ENCODE measurements at regions not wholly inside any gene's neighbourhood (a gene's known extent, or its start where the extent isn't known, plus 50 kb on each side); places are given as distances from the start of the nearest gene placed in this dataset.

- TF ChIP-seq E4F1 (IDR thresholded peaks at IDR 0.05; ENCODE audit: borderline replicate concordance, partially characterized antibody): no peak
- no peak for TF ChIP-seq RB1 (IDR thresholded peaks at IDR 0.05; ENCODE audit: borderline replicate concordance)
- no peak for TF ChIP-seq SMC3 (IDR thresholded peaks at IDR 0.05; ENCODE audit: borderline replicate concordance, low read length)
- peak; percentile 73; the same call in 1 of the 2 replicates for TF ChIP-seq MEF2A (IDR thresholded peaks at IDR 0.05; ENCODE audit: insufficient read depth, low read depth, low read length)
- TF ChIP-seq CBX5 (IDR thresholded peaks at IDR 0.05; ENCODE audit: low read depth): 0 out of 2 replicates have a peak, but pooled peaks have one; percentile 18
- peak; percentile 32; the same call in 1 of the 2 replicates for TF ChIP-seq FOXM1 (IDR thresholded peaks at IDR 0.05; ENCODE audit: low read depth, low read length)
- TF ChIP-seq IRF4 (IDR thresholded peaks at IDR 0.05; ENCODE audit: low read depth, low read length): no peak
- TF ChIP-seq MAX (IDR thresholded peaks at IDR 0.05; ENCODE audit: low read depth, low read length): no peak
- no peak for TF ChIP-seq JUNB (IDR thresholded peaks at IDR 0.05)
- TF ChIP-seq RAD21 (IDR thresholded peaks at IDR 0.05; ENCODE audit: insufficient read depth, low read depth, low read length): no peak
- TF ChIP-seq IKZF2 (IDR thresholded peaks at IDR 0.05): 0 out of 4 replicates have a peak, but pooled peaks of 1 of the 2 experiments have one; percentile 19
- TF ChIP-seq HSF1 (IDR thresholded peaks at IDR 0.05; ENCODE audit: low read depth, low read length): no peak
- TF ChIP-seq RAD51 (IDR thresholded peaks at IDR 0.05): no peak
- TF ChIP-seq TCF3 (IDR thresholded peaks at IDR 0.05; ENCODE audit: borderline replicate concordance, insufficient read depth, low read depth, low read length): no peak
- no peak for TF ChIP-seq ZNF687 (IDR thresholded peaks at IDR 0.05)
- no peak for TF ChIP-seq ZNF207 (IDR thresholded peaks at IDR 0.05; ENCODE audit: borderline replicate concordance)
- no peak for TF ChIP-seq YBX1 (IDR thresholded peaks at IDR 0.05)
- TF ChIP-seq BHLHE40 (IDR thresholded peaks at IDR 0.05; ENCODE audit: borderline replicate concordance in 1 of 2, low read depth in 2 of 2, low read length in 1 of 2): 0 out of 4 replicates have a peak, but pooled peaks of 1 of the 2 experiments have one; percentile 9
- TF ChIP-seq TCF7 (IDR thresholded peaks at IDR 0.05; ENCODE audit: borderline replicate concordance): no peak
- TF ChIP-seq ZBED1 (IDR thresholded peaks at IDR 0.05; ENCODE audit: borderline replicate concordance): 0 out of 2 replicates have a peak, but pooled peaks have one; percentile 32
- TF ChIP-seq KDM1A (IDR thresholded peaks at IDR 0.05; ENCODE audit: borderline replicate concordance): no peak
- no peak for TF ChIP-seq POLR2AphosphoS2 (IDR thresholded peaks at IDR 0.05; ENCODE audit: low read depth, low read length)
- TF ChIP-seq TAF1 (IDR thresholded peaks at IDR 0.05; ENCODE audit: borderline replicate concordance, low read depth, low read length): no peak
These were observed 110.5 kb upstream of the SLITRK1 start (continued) for GRCh38 chr13:83992566-83993358.
